HCT116 (cell line): ENCODE measurements at regions not wholly inside any gene's neighbourhood (a gene's known extent, or its start where the extent isn't known, plus 50 kb on each side); places are given as distances from the start of the nearest gene placed in this dataset.

ENCODE experiments used
- ATF3 ChIP-seq: IDR thresholded peaks from 2 replicates; pipeline ENCODE4 v1.6.1; 2012
- CTCF ChIP-seq, 3 experiments: fragments of 200-600 bp in 1 of 3; sonication (generic) in 1 of 3; IDR thresholded peaks in 2 of 3; conservative IDR thresholded peaks in 1 of 3; 2 replicates each; pipeline ENCODE4 v1.5.1; 2012 to 2017; ENCODE audit warnings: low read depth in 2 of 3, low read length in 2 of 3, antibody characterized with exemption in 1 of 3, borderline replicate concordance in 1 of 3, control low read depth in 1 of 3, mild to moderate bottlenecking in 1 of 3, mixed read lengths in 1 of 3, mixed run types in 1 of 3, moderate library complexity in 1 of 3; ENCODE audit not compliant: insufficient read depth in 1 of 3
- EZH2 ChIP-seq: fragments of 200-600 bp; sonication (generic); IDR thresholded peaks from 2 replicates; pipeline ENCODE4 v1.6.1; 2017; ENCODE audit warnings: antibody characterized with exemption, mixed run types
- POLR2AphosphoS5 ChIP-seq: IDR thresholded peaks from 2 replicates; pipeline ENCODE4 v1.6.1; 2011; ENCODE audit warnings: mild to moderate bottlenecking, low read depth, low read length, moderate library complexity

- TF ChIP-seq POLR2AphosphoS5, result no peak
- TF ChIP-seq ATF3, result no peak
- no peak for TF ChIP-seq EZH2
- no peak for TF ChIP-seq CTCF (IDR thresholded peaks at IDR 0.05 in 2 of 3, conservative IDR thresholded peaks at IDR 0.05 in 1 of 3; ENCODE audit: borderline replicate concordance in 1 of 3, insufficient read depth in 1 of 3, low read depth in 2 of 3, low read length in 2 of 3)
Observed at GRCh38 chr6:166836785-166837718, 119.3 kb downstream of the RNASET2 start.
